Activated CD8-positive, alpha-beta memory T cell treated with anti-CD3 and anti-CD28 coated beads for 24 hours (primary cell): ENCODE measurements at regions not wholly inside any gene's neighbourhood (a gene's known extent, or its start where the extent isn't known, plus 50 kb on each side); places are given as distances from the start of the nearest gene placed in this dataset.

Experiments used
- DNase-seq: peaks from one replicate; pipeline ENCODE4 v3.0.0-alpha.2; 2020

- DNase-seq: no peak
Measured at GRCh38 chr9:120107138-120107537, 472.8 kb downstream of the CDK5RAP2 start.

DNA sequence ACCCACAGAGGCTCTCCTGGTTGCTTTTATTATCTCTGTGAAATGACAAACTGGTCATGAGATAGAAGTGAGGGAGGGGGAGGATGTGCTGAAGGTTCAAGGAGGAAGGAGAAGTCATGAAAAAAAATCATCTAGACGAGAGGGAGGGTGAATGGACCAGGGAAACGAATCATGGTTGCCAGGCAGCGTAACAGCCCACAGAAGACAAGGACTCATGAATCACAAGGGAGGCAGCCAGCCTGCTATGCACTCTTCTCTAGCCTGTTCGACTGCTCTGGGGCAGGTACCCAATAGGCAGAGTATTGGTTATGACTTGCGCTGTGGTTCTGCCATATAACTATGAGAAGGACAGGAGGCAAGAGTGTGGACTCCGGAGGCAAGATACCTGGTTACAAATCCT is 475.2 kb downstream of the CDK5RAP2 start:
- DNase-seq: no peak

DNA sequence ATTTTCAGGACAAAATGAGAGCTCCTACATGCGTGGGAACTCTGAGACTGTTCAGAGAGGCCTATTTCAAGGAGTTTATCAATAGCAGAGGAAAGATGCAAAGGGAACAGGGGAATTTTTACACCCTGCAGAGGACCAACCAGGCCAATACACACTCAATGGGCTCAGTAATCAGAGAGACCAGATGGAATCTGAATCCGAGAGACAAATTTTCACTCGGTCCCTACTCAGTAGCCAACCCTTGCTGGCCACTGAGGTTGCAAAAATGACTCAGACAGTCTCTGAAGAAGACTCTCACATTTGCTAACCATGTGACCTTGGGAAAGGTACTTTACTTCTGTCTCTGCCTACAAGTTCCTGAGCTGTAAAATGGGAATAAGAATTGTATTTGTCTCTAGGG is 479.4 kb downstream of the CDK5RAP2 start:
- DNase-seq: no peak

DNA sequence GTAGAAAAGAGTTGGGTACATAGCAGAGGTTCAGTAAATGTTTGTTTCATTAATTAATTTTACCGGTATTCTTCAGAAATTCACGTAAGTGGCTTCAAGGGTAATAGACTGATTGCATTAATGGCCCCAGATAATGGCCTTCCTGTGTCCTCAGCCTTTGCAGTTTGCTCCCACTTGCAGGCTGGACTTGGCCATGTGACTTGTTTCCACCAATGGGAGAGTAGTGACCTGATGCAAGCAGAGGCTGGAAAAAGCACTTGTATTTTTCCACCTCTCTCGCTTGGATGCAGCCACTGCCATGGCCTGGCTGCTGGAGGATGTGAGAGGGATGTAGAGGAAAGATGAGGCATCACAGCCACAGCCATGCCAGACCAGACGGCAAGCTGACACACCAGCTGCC is 480.9 kb downstream of the CDK5RAP2 start:
- DNase-seq: no peak

DNA sequence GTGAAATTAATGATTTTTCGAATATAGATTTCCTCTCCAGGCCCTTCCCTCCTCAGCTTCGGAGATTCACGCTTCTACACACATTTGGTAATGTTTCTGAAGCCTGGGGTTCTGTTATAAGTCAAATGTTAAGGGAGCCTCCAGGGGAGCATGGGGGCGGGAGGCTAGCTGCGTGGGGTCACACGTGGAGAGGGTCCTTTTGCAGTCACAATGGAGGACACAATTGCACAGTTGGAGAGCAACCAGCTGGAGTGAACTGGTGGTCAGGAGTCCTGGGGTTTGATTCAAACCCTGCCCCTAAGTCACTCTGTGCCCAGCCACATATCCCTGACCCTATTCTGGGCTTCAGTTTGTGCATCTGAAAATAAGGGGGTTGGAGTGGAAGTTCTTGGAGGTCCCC is 481.4 kb downstream of the CDK5RAP2 start:
- no peak for DNase-seq

- DNase-seq: no peak
Measured at GRCh38 chr9:120091206-120091605, 488.8 kb downstream of the CDK5RAP2 start.

- DNase-seq: no peak
Measured at GRCh38 chr9:120080849-120081248, 499.1 kb downstream of the CDK5RAP2 start.

GRCh38 chr9:120078112-120078511 is 501.9 kb downstream of the CDK5RAP2 start:
- DNase-seq: no peak

- DNase-seq: no peak
Measured at GRCh38 chr9:120071760-120072159, 508.2 kb downstream of the CDK5RAP2 start.

- DNase-seq: no peak
Measured at GRCh38 chr9:120066315-120066714, 513.7 kb downstream of the CDK5RAP2 start.

- DNase-seq: no peak
Measured at GRCh38 chr9:120065151-120065550, 514.8 kb downstream of the CDK5RAP2 start.

DNA sequence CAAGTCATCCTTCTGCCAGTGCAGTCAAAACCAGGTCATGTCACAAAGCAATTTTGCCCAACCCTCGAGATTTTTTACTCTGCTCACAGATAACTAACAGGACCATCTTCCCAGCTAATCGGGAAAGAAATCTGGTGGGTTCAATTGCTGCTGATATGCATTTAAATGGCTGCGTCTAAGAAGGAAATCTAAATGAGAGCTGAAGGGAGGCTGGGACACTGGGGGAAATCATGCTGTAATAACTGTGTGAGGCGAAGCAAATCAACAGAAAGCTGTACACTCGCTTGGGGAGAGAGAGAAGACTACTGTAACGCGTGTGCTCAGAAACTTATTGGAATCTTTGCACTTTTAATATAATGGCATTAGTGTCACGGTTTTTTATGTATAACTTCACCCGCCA is 535.0 kb downstream of the CDK5RAP2 start:
- no peak for DNase-seq

- DNase-seq: no peak
Measured at GRCh38 chr9:120043448-120043847, 536.5 kb downstream of the CDK5RAP2 start.

DNA sequence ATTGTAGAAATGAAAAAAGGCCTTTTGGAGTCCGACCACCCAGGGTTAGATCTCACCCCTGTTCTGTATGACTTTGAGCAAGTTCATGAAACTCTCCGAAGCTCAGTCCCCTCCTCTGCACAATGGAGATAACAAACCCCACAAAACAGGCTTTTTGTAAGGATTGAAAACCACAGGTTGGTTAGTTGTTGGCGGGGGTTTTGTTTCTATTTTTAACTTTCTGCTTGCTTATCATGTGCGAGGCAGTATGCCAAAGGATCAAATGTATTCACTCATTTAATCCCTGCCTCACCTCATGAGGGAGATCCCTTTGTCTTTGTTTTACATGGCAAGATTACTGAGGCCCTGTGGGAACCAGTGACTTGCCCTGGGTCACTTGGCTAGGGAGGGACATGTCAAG is 539.1 kb downstream of the CDK5RAP2 start:
- no peak for DNase-seq

DNA sequence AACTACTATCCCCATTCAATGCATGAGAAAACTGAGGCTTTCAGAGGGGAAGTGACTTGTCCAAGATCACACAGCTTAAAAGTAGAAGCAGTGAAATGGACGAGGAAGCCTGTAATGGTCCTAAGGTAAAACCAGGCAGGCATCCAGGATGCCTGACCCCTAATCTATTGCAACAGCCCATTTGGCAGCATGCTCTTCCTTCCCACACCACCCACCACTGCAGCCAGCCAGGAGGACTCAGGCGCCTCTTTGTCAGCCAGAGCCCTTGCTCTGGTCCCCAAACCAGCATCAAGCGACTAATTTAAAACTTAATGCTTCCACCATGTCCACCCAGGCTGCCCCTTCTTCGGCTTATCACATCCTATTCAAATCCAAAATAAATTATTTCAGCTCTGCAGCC is 541.6 kb downstream of the CDK5RAP2 start:
- DNase-seq: no peak

GRCh38 chr9:120032639-120033038 is 547.3 kb downstream of the CDK5RAP2 start:
- DNase-seq: no peak

DNA sequence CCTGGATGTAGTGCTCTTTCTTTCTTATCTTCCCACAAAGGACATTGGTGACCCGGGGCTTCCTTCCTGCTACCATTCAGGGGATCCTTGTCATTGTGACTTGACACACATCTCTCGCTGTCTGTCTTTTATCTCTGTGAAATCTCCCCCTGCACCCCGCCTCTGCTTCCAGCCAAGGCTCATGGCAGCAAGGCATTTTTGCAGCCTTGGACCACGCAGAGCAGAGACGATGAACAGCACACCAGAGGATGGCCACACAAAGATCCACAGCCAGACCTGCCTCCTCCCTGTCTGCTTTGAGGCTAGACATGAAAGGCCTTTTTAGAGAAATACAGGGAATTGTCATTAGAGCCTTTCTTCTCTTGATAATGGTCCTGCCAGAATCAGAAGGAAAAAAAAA is 549.1 kb downstream of the CDK5RAP2 start:
- DNase-seq: no peak

- DNase-seq: no peak
Measured at GRCh38 chr9:120018550-120018949, 561.4 kb downstream of the CDK5RAP2 start.

GRCh38 chr9:120018037-120018436 is 561.9 kb downstream of the CDK5RAP2 start:
- DNase-seq: no peak

DNA sequence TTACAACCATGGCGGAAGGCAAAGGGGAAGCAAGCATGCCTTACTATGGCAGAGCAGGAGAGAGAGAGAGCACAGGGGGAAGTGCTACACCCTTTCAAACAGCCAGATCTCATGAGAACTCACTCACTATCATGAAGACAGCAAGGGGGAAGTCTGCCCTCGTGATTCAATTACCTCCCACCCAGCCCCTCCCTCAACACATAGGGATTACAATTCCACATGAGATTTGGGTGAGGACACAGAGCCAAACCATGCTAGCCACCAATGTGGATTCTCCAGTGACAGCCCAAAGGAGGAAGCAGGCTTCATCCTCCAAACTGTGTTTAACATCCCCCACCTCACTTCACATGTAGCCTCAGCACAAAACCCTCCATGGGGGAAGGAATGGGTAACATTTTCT is 563.7 kb downstream of the CDK5RAP2 start:
- DNase-seq: no peak

- DNase-seq: no peak
Measured at GRCh38 chr9:120014796-120015195, 565.2 kb downstream of the CDK5RAP2 start.

DNA sequence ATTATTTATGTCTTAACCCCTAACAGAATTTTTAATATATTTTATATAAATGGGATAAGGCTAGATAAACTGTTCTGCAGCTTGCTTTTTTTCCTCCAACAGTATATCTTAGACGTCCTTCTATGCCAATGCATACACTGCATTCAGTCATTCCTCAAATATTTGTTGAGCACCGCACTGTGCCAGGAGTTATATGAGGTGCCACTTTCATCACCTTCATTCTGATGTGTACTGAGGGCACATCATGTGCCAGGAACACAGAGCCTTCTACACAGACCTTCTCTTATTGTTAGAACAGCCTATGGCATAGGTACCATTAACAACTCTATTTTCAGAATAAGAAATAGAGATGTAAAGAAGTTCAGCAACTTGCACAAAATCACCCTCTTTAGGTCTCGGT is 570.1 kb downstream of the CDK5RAP2 start:
- no peak for DNase-seq

- no peak for DNase-seq
Measured at GRCh38 chr9:120001536-120001935, 578.4 kb downstream of the CDK5RAP2 start.

DNA sequence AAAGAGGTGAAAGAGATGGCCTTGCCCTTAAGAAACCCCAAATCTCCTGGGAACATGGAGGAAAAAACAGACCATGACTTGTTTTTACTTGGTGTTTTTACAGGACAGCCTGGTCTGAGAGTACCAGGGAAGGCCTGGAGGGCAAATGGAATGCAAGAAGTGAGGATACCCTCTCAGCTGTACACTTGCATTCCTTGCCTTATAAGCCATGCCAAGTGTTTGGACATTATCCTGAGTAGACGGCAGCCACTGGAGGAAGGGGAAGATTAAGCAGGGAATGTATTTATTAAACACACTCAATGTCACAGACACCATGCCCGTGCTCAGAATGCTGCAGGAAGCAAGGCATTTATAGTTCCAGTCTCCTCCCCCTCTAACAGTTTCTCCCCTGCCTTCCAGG is 581.4 kb downstream of the CDK5RAP2 start:
- DNase-seq: no peak

DNA sequence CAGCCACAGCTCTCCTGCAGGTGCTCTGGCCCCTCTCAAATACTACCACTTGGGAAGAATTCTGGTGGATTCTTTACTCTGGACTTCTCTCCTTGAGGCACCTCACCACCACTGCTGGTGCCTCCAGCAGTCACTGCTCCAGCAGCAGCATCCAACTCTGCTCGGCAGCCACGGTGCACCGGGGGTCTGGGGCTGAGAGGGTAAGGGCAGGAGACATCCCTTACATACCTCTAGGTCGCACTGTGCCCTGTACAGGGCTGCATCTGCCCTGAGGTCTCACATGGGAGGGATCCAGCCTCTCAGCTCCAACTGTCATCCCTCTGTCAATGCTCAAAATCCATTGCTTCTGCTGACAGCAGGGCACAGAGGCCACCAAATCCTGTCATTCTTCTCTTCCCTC is 588.2 kb downstream of the CDK5RAP2 start:
- DNase-seq: no peak

GRCh38 chr9:119986713-119987112 is 593.3 kb downstream of the CDK5RAP2 start:
- DNase-seq: no peak
